B cell (primary cell): ENCODE measurements at regions not wholly inside any gene's neighbourhood (a gene's known extent, or its start where the extent isn't known, plus 50 kb on each side); places are given as distances from the start of the nearest gene placed in this dataset.

Experiments used
- ATAC-seq: fragments of 200-7000 bp; cut with Tn5 transposase; one replicate; pipeline ENCODE4 v1.10.0; 2021; ENCODE audit warnings: low read depth, mild to moderate bottlenecking, moderate number of reproducible peaks, moderate library complexity
- CTCF ChIA-PET: fragments of 350-600 bp; sonication (Branson Sonifier 250); formaldehyde crosslinking; loops from one replicate; lab custom pipeline; 2021; ENCODE audit warnings: antibody characterized with exemption, inconsistent platforms; lab: Charles Lee
- POLR2A ChIA-PET: fragments of 350-600 bp; sonication (Branson Sonifier 250); formaldehyde crosslinking; loops from one replicate; lab custom pipeline; 2021; ENCODE audit warnings: antibody characterized with exemption; lab: Charles Lee
- DNase-seq: peaks from one replicate; pipeline ENCODE4 v3.0.0; 2013
- H2AFZ ChIP-seq: 2 replicates; pipeline ENCODE4 v1.6.1; 2012; ENCODE audit warnings: mild to moderate bottlenecking, low read depth, low read length; ENCODE audit not compliant: insufficient read depth, poor library complexity, severe bottlenecking
- H3K27ac ChIP-seq, 2 donors: 1 replicate in 1 of 2; 2 replicates in 1 of 2; pipeline ENCODE4 v1.5.1; 2012 to 2013; ENCODE audit warnings: low read length in 2 of 2, mild to moderate bottlenecking in 2 of 2, moderate library complexity in 1 of 2
- H3K27me3 ChIP-seq, 4 experiments: fragments of 200-600 bp in 1 of 4; sonication (generic) in 1 of 4; replicated peaks in 1 of 4; 1 replicate in 2 of 4; 2 replicates in 2 of 4; pipeline versions ENCODE4 v1.6.1 to v1.7.0; 2013 to 2016; ENCODE audit warnings: low read length in 3 of 4, mild to moderate bottlenecking in 2 of 4, mixed read lengths in 1 of 4, moderate library complexity in 1 of 4; ENCODE audit not compliant: insufficient read depth in 4 of 4, control insufficient read depth in 3 of 4; ENCODE audit errors: control extremely low read depth in 1 of 4
- H3K36me3 ChIP-seq, 2 experiments: replicated peaks in 1 of 2; 1 replicate in 1 of 2; 2 replicates in 1 of 2; pipeline versions ENCODE4 v1.6.1 to v1.7.1; 2013; ENCODE audit warnings: low read length in 1 of 2; ENCODE audit not compliant: insufficient read depth in 2 of 2, control insufficient read depth in 1 of 2; ENCODE audit errors: control extremely low read depth in 1 of 2, extremely low read depth in 1 of 2
- H3K4me1 ChIP-seq, 2 donors: fragments of 200-600 bp in 1 of 2; sonication (generic) in 1 of 2; 1 replicate in 1 of 2; 2 replicates in 1 of 2; pipeline versions ENCODE4 v1.5.1 to v1.6.1; 2013 to 2017; ENCODE audit warnings: low read length in 2 of 2; ENCODE audit not compliant: control insufficient read depth in 2 of 2, insufficient read depth in 2 of 2
- H3K4me2 ChIP-seq: replicated peaks from 2 replicates; pipeline ENCODE3; 2012; ENCODE audit warnings: mild to moderate bottlenecking, low read depth, low read length; ENCODE audit not compliant: poor library complexity, severe bottlenecking
- H3K4me3 ChIP-seq, 5 experiments: fragments of 200-600 bp in 1 of 5; sonication (generic) in 1 of 5; 1 replicate in 3 of 5; 2 replicates in 2 of 5; pipeline versions ENCODE4 v1.5.1 to v1.7.0; 2011 to 2016; ENCODE audit warnings: low read length in 4 of 5, mild to moderate bottlenecking in 4 of 5, low read depth in 2 of 5, control low read depth in 1 of 5, moderate library complexity in 1 of 5; ENCODE audit not compliant: insufficient read depth in 1 of 5; ENCODE audit errors: control extremely low read depth in 1 of 5, extremely low read depth in 1 of 5
- H3K79me2 ChIP-seq: fragments of 200-600 bp; sonication (generic); one replicate; pipeline ENCODE4 v1.6.0; 2016; ENCODE audit warnings: low read length; ENCODE audit not compliant: control insufficient read depth, insufficient read depth
- H3K9ac ChIP-seq: fragments of 200-600 bp; sonication (generic); 2 replicates; pipeline ENCODE4 v1.6.1; 2017; ENCODE audit warnings: mild to moderate bottlenecking, low read length, moderate library complexity
- H3K9me3 ChIP-seq, 3 donors: one replicate each; pipeline versions ENCODE4 v1.6.1 to v1.7.1; 2013; ENCODE audit warnings: low read length in 2 of 3; ENCODE audit not compliant: control insufficient read depth in 2 of 3, insufficient read depth in 1 of 3; ENCODE audit errors: control extremely low read depth in 1 of 3
- H4K20me1 ChIP-seq: 2 replicates; pipeline ENCODE4 v1.6.0; 2012; ENCODE audit warnings: mild to moderate bottlenecking, low read length; ENCODE audit not compliant: insufficient read depth, control insufficient read depth, poor library complexity, severe bottlenecking
- H3K27ac Mint-ChIP-seq: one replicate; pipeline ENCODE4 v1.8.0; 2021; ENCODE audit warnings: mixed read lengths
- H3K27me3 Mint-ChIP-seq: one replicate; pipeline ENCODE4 v1.8.0; 2021; ENCODE audit warnings: mixed read lengths
- H3K4me1 Mint-ChIP-seq: one replicate; pipeline ENCODE4 v1.8.0; 2021; ENCODE audit warnings: mixed read lengths
- H3K4me3 Mint-ChIP-seq: one replicate; pipeline ENCODE4 v1.8.0; 2021; ENCODE audit warnings: mixed read lengths
- H3K9me3 Mint-ChIP-seq: one replicate; pipeline ENCODE4 v1.8.0; 2022; ENCODE audit warnings: mixed read lengths; ENCODE audit not compliant: insufficient read depth
- EZH2 ChIP-seq: IDR thresholded peaks from 2 replicates; pipeline ENCODE4 v1.6.1; 2012; ENCODE audit warnings: borderline replicate concordance, low read depth, mild to moderate bottlenecking, moderate library complexity, low read length; ENCODE audit not compliant: insufficient read depth, poor library complexity, severe bottlenecking
- WGBS: methylation state at CpG from one replicate; pipeline ENCODE4 v1.1.5; 2013; ENCODE audit warnings: missing lambda C conversion rate; ENCODE audit not compliant: insufficient coverage; 5-methylcytosine and 5-hydroxymethylcytosine counted together
- intact Hi-C: fragments of 100-400 bp; cut with micrococcal nuclease; formaldehyde crosslinking; loops from one replicate; pipeline ENCODE4 v1.10.0; 2022
- TF ChIP-seq, protein P1 (sequence below): fragments of 200-600 bp; IDR thresholded peaks from one replicate; pipeline ENCODE4 v1.8.0; 2022; ENCODE audit warnings: antibody characterized with exemption, mild to moderate bottlenecking

DNA sequence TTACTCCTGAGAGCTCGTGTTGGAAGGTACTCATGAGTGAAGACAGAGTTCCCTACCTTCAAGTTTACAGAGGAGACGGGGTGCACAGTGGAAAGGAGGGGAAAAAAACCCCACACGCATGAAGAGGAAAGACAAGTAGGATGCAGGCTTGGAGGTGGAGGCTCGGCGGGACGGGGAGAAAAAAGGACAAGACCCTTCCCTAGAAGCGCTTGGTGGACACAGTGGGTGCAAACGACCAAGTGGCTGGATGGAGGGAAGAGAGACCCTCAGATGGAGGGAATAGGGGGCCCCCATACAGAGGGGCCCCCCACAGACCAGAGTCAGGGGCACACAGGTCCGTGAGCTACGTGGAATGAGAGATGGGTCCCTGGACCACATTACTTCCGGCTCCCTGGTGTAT is 380.1 kb downstream of the SHANK2 start:
- H3K4me1 Mint-ChIP-seq = no peaks in the 10 kb centered on the region
- no peak overlapping the region for H3K27ac Mint-ChIP-seq
- H3K4me3 ChIP-seq = no peak overlapping the region
- no peak overlapping the region for H2AFZ ChIP-seq
- H3K79me2 ChIP-seq = no peaks in the 10 kb centered on the region
- no peak overlapping the region for H3K27ac ChIP-seq
- TF ChIP-seq, protein P1, sequence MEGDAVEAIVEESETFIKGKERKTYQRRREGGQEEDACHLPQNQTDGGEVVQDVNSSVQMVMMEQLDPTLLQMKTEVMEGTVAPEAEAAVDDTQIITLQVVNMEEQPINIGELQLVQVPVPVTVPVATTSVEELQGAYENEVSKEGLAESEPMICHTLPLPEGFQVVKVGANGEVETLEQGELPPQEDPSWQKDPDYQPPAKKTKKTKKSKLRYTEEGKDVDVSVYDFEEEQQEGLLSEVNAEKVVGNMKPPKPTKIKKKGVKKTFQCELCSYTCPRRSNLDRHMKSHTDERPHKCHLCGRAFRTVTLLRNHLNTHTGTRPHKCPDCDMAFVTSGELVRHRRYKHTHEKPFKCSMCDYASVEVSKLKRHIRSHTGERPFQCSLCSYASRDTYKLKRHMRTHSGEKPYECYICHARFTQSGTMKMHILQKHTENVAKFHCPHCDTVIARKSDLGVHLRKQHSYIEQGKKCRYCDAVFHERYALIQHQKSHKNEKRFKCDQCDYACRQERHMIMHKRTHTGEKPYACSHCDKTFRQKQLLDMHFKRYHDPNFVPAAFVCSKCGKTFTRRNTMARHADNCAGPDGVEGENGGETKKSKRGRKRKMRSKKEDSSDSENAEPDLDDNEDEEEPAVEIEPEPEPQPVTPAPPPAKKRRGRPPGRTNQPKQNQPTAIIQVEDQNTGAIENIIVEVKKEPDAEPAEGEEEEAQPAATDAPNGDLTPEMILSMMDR = no peak
- no peak for TF ChIP-seq EZH2
- H4K20me1 ChIP-seq = no peaks in the 10 kb centered on the region
- H3K4me2 ChIP-seq = no peak overlapping the region
- no peaks in the 10 kb centered on the region for H3K9me3 Mint-ChIP-seq
- intact Hi-C loops = no loop called here
- ChIA-PET CTCF (no interaction called here), POLR2A (no interaction called here)
- no peaks in the 10 kb centered on the region for H3K4me1 ChIP-seq
- H3K36me3 ChIP-seq = no peaks in the 10 kb centered on the region
- no peak for ATAC-seq
- 88% methylated on average over 8 of the region's 11 CpGs for whole genome bisulfite sequencing
- peaks cover 15% of the 10 kb centered on the region for H3K27me3 Mint-ChIP-seq
- no peak overlapping the region for H3K9ac ChIP-seq
- no peaks in the 10 kb centered on the region for H3K9me3 ChIP-seq
- DNase-seq = no peak
- no peak overlapping the region for H3K4me3 Mint-ChIP-seq
- H3K27me3 ChIP-seq = no peaks in the 10 kb centered on the region

DNA sequence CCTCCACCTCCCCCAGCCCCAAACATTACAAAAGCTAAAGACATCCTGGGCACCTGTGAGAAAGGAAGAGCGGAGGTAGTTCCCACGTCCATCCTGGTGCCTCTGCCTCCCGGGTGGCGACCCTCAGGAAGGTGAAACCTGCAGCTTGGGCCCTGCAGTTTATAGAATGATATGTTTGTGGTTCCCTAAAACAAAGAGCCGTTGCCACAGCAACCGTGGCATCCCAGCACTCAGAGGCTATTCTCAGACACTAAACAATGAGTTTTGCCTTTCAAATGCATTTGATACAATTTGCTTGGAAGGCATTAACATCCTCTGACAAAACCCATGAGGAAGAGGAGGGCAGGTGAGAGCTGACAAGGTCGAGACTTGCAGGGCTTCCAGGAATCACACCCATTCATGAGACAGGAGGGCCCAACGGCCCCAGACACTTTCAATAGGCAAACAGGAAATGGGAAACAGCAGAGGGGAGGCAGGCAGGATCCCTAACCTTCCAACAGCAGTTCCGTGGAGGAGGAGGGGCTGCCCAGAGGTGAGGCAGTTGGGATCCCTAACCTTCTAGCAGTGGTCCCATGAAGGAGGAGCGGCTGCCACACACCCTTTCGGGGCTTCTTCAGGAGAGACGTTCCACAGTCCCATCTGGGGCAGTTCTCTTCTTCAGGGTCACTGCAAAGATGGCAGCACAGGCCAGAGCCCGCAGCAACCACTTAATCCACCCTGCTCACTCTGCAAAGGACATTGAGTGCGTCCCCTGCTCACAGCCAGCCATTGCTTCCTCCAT is 379.2 kb downstream of the SHANK2 start:
- no peak for ATAC-seq
- 41% methylated on average over 9 of the region's 14 CpGs for WGBS
- TF ChIP-seq EZH2 = no peak
- Histone ChIP-seq H3K4me3 (no peak overlapping the region), H3K9me3 (no peaks in the 10 kb centered on the region), H3K36me3 (no peaks in the 10 kb centered on the region), H4K20me1 (no peaks in the 10 kb centered on the region), H2AFZ (no peak overlapping the region), H3K27me3 (no peaks in the 10 kb centered on the region), H3K9ac (no peak overlapping the region), H3K4me1 (no peaks in the 10 kb centered on the region), H3K27ac (no peak overlapping the region), H3K79me2 (no peaks in the 10 kb centered on the region), H3K4me2 (no peak overlapping the region)
- no peak overlapping the region for H3K4me3 Mint-ChIP-seq
- H3K9me3 Mint-ChIP-seq = no peaks in the 10 kb centered on the region
- ChIA-PET POLR2A (no interaction called here), CTCF (no interaction called here)
- no peak overlapping the region for H3K27ac Mint-ChIP-seq
- H3K27me3 Mint-ChIP-seq = peaks cover 19% of the 10 kb centered on the region
- intact Hi-C loops = no loop called here
- DNase-seq = no peak
- H3K4me1 Mint-ChIP-seq = no peaks in the 10 kb centered on the region
